ENCODE measurements at regions not wholly inside any gene's neighbourhood (a gene's known extent, or its start where the extent isn't known, plus 50 kb on each side); places are given as distances from the start of the nearest gene placed in this dataset.

- H3K27ac ChIP-seq: no peak overlapping the region
- no peaks in the 10 kb centered on the region for H3K4me1 ChIP-seq
- H3K27me3 ChIP-seq: no peaks in the 10 kb centered on the region
- Mint-ChIP-seq H3K27me3 (ENCODE audit: insufficient read depth, low read depth) (peaks cover 2% of the 10 kb centered on the region), H3K9me3 (no peaks in the 10 kb centered on the region), H3K36me3 (no peaks in the 10 kb centered on the region), H3K4me1 (no peaks in the 10 kb centered on the region), H3K4me3 (no peak overlapping the region), H3K27ac (no peak overlapping the region)
- no peak for DNase-seq (ENCODE audit: low spot score)
- H3K79me2 ChIP-seq (ENCODE audit: low read depth): no peaks in the 10 kb centered on the region
- no peak overlapping the region for H3K9ac ChIP-seq
- H4K20me1 ChIP-seq (ENCODE audit: low read depth): no peaks in the 10 kb centered on the region
- no peak overlapping the region for H3K4me3 ChIP-seq
- TF ChIP-seq EZH2 (IDR thresholded peaks at IDR 0.05) (no peak), EZH2phosphoT487 (IDR thresholded peaks at IDR 0.05) (no peak)
- TF ChIP-seq, protein P1, sequence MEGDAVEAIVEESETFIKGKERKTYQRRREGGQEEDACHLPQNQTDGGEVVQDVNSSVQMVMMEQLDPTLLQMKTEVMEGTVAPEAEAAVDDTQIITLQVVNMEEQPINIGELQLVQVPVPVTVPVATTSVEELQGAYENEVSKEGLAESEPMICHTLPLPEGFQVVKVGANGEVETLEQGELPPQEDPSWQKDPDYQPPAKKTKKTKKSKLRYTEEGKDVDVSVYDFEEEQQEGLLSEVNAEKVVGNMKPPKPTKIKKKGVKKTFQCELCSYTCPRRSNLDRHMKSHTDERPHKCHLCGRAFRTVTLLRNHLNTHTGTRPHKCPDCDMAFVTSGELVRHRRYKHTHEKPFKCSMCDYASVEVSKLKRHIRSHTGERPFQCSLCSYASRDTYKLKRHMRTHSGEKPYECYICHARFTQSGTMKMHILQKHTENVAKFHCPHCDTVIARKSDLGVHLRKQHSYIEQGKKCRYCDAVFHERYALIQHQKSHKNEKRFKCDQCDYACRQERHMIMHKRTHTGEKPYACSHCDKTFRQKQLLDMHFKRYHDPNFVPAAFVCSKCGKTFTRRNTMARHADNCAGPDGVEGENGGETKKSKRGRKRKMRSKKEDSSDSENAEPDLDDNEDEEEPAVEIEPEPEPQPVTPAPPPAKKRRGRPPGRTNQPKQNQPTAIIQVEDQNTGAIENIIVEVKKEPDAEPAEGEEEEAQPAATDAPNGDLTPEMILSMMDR (IDR thresholded peaks at IDR 0.05): no peak
- no peak overlapping the region for H3K4me2 ChIP-seq
- H3F3A ChIP-seq (ENCODE audit: low read depth): no peaks in the 10 kb centered on the region
- no peaks in the 10 kb centered on the region for H3K36me3 ChIP-seq
- H3K9me3 ChIP-seq (ENCODE audit: low read depth): no peaks in the 10 kb centered on the region
- H2AFZ ChIP-seq (replicated peaks): no peak overlapping the region
Measured at GRCh38 chr14:34126586-34126985, 175.7 kb upstream of the EGLN3 start.

DNA sequence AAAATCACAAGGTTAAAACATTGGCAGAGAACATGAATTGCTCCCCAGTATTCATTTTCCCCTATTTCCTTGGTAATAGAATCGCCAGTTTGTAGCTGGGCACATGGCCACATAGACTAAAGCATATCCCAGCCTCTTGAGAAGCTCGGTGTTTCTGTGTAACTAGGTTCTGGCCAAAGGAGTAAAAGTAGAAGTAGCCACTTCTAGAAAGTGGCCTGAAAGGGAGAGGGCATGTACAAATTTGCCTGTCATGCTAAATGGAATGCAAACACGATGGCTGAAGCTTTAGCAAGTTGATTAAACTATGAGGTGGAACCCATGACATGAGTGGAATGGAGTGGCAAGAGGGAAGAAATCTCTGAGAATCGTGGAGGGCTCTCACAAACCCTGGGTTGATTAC, 173.7 kb upstream of the EGLN3 start:
- H3K27ac Mint-ChIP-seq: no peak overlapping the region
- Histone ChIP-seq H3K27ac (no peak overlapping the region), H4K20me1 (ENCODE audit: low read depth) (no peaks in the 10 kb centered on the region), H3K9me3 (ENCODE audit: low read depth) (no peaks in the 10 kb centered on the region), H3F3A (ENCODE audit: low read depth) (no peaks in the 10 kb centered on the region), H3K4me3 (no peak overlapping the region), H3K27me3 (no peaks in the 10 kb centered on the region), H3K36me3 (no peaks in the 10 kb centered on the region), H3K9ac (no peak overlapping the region), H3K79me2 (ENCODE audit: low read depth) (no peaks in the 10 kb centered on the region), H3K4me2 (no peak overlapping the region), H2AFZ (replicated peaks) (no peak overlapping the region), H3K4me1 (no peaks in the 10 kb centered on the region)
- TF ChIP-seq EZH2phosphoT487 (IDR thresholded peaks at IDR 0.05): no peak
- TF ChIP-seq, protein P1 (IDR thresholded peaks at IDR 0.05): no peak
- TF ChIP-seq EZH2 (IDR thresholded peaks at IDR 0.05): no peak
- no peaks in the 10 kb centered on the region for H3K9me3 Mint-ChIP-seq
- no peak for DNase-seq (ENCODE audit: low spot score)
- no peaks in the 10 kb centered on the region for H3K4me1 Mint-ChIP-seq
- no peak overlapping the region for H3K4me3 Mint-ChIP-seq
- peaks cover 2% of the 10 kb centered on the region for H3K27me3 Mint-ChIP-seq (ENCODE audit: insufficient read depth, low read depth)
- H3K36me3 Mint-ChIP-seq: no peaks in the 10 kb centered on the region

DNA sequence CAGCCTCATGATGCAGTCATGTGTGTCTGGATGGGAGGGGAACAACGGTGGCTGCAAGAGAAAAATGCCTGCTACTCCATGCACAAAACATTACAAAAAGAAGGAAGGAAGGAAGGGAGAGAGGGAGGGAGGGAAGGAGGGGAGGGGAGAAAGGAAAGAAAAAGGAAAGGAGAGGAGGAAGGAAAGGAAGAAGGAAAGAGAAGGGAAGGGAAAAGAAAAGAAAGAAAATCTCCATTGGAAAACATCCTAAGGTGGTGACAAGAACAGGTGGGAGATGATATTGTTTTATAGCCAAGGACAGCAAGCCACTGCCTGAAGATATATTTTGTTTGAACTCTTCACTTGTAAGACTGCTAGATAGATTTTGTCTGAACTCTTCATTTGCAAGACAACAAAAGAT, 171.8 kb upstream of the EGLN3 start:
- no peaks in the 10 kb centered on the region for H3K79me2 ChIP-seq (ENCODE audit: low read depth)
- Mint-ChIP-seq H3K4me3 (no peak overlapping the region), H3K27me3 (ENCODE audit: insufficient read depth, low read depth) (peaks cover 2% of the 10 kb centered on the region), H3K9me3 (no peaks in the 10 kb centered on the region), H3K4me1 (no peaks in the 10 kb centered on the region), H3K27ac (no peak overlapping the region), H3K36me3 (no peaks in the 10 kb centered on the region)
- DNase-seq (ENCODE audit: low spot score): no peak
- H3K27ac ChIP-seq: no peak overlapping the region
- no peak overlapping the region for H2AFZ ChIP-seq (replicated peaks)
- H3K4me3 ChIP-seq: no peak overlapping the region
- no peak for TF ChIP-seq EZH2phosphoT487 (IDR thresholded peaks at IDR 0.05)
- no peak for TF ChIP-seq EZH2 (IDR thresholded peaks at IDR 0.05)
- H3K36me3 ChIP-seq: no peaks in the 10 kb centered on the region
- H3K27me3 ChIP-seq: no peaks in the 10 kb centered on the region
- no peaks in the 10 kb centered on the region for H4K20me1 ChIP-seq (ENCODE audit: low read depth)
- no peak overlapping the region for H3K4me2 ChIP-seq
- no peak overlapping the region for H3K9ac ChIP-seq
- H3K4me1 ChIP-seq: no peaks in the 10 kb centered on the region
- H3F3A ChIP-seq (ENCODE audit: low read depth): no peaks in the 10 kb centered on the region
- H3K9me3 ChIP-seq (ENCODE audit: low read depth): no peaks in the 10 kb centered on the region

- Mint-ChIP-seq H3K4me1 (no peaks in the 10 kb centered on the region), H3K27me3 (ENCODE audit: insufficient read depth, low read depth) (peaks cover 2% of the 10 kb centered on the region), H3K36me3 (no peaks in the 10 kb centered on the region), H3K9me3 (no peaks in the 10 kb centered on the region), H3K4me3 (no peak overlapping the region), H3K27ac (no peak overlapping the region)
- Histone ChIP-seq H3K79me2 (ENCODE audit: low read depth) (no peaks in the 10 kb centered on the region), H2AFZ (replicated peaks) (peak overlapping the region; percentile 37), H3F3A (ENCODE audit: low read depth) (no peaks in the 10 kb centered on the region), H3K36me3 (no peaks in the 10 kb centered on the region), H3K4me3 (no peak overlapping the region), H3K4me2 (no peak overlapping the region), H3K27me3 (no peaks in the 10 kb centered on the region), H4K20me1 (ENCODE audit: low read depth) (no peaks in the 10 kb centered on the region), H3K9ac (no peak overlapping the region), H3K4me1 (no peaks in the 10 kb centered on the region), H3K27ac (no peak overlapping the region), H3K9me3 (ENCODE audit: low read depth) (no peaks in the 10 kb centered on the region)
- TF ChIP-seq EZH2 (IDR thresholded peaks at IDR 0.05) (no peak), EZH2phosphoT487 (IDR thresholded peaks at IDR 0.05) (no peak)
- TF ChIP-seq, protein P1 (IDR thresholded peaks at IDR 0.05): no peak
- no peak for DNase-seq (ENCODE audit: low spot score)
Measured at GRCh38 chr14:34122081-34122480, 171.2 kb upstream of the EGLN3 start.
